ENCODE measurements at regions not wholly inside any gene's neighbourhood (a gene's known extent, or its start where the extent isn't known, plus 50 kb on each side); places are given as distances from the start of the nearest gene placed in this dataset.
A peak's percentile ranks its signal among the peaks of the same experiment; 100 is the strongest.

DNA sequence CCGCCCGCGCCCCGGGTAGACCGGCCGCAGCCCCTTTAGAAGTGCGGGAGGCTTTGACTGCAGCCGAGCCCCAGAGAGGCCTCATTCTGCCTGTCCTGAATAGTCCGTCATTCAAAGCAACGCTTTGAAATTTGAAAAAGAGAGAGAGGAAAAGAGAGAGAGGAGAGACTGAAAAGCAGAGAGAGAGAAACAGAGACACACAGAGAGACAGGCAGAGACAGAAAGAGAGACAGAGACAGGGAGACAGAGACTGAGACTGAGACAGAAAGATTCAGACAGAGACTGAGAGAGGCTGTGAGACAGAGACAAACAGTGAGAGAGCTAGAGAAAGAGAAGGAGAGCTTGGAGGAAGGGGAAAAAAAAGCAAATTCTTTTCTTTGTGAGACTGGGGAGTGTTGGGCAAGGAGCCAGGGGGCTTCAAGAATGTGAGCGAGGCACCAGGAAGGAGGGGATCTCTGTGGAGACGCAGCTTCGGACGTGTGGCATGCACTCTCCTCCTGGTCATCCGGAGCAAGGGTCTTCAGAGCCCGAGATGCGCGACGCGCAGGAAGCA lies 73.1 kb downstream of the MYCN start:
- Mint-ChIP-seq H3K4me1 (ENCODE audit: low read depth, unreplicated experiment) (peaks cover 23% of the 10 kb centered on the region), H3K36me3 (ENCODE audit: unreplicated experiment) (no peaks in the 10 kb centered on the region), H3K27ac (ENCODE audit: unreplicated experiment) (peak overlapping the region; percentile 93), H3K27me3 (ENCODE audit: unreplicated experiment) (peaks cover 3% of the 10 kb centered on the region), H3K4me3 (ENCODE audit: unreplicated experiment) (peak overlapping the region; percentile 41), H3K9me3 (ENCODE audit: unreplicated experiment) (peaks cover 7% of the 10 kb centered on the region)
- no peak for DNase-seq
- TF ChIP-seq CTCF (IDR thresholded peaks at IDR 0.05; ENCODE audit: partially characterized antibody, unreplicated experiment) = no peak

- Mint-ChIP-seq H3K4me3 (ENCODE audit: unreplicated experiment) (peak overlapping the region; percentile 53), H3K36me3 (ENCODE audit: unreplicated experiment) (no peaks in the 10 kb centered on the region), H3K9me3 (ENCODE audit: unreplicated experiment) (peaks cover 7% of the 10 kb centered on the region), H3K4me1 (ENCODE audit: low read depth, unreplicated experiment) (peaks cover 23% of the 10 kb centered on the region), H3K27ac (ENCODE audit: unreplicated experiment) (peak overlapping the region; percentile 88), H3K27me3 (ENCODE audit: unreplicated experiment) (peaks cover 3% of the 10 kb centered on the region)
- TF ChIP-seq CTCF (IDR thresholded peaks at IDR 0.05; ENCODE audit: partially characterized antibody, unreplicated experiment) = no peak
- peak; percentile 69 for DNase-seq
Measured at GRCh38 chr2:16012626-16013358, 72.4 kb downstream of the MYCN start.

DNA sequence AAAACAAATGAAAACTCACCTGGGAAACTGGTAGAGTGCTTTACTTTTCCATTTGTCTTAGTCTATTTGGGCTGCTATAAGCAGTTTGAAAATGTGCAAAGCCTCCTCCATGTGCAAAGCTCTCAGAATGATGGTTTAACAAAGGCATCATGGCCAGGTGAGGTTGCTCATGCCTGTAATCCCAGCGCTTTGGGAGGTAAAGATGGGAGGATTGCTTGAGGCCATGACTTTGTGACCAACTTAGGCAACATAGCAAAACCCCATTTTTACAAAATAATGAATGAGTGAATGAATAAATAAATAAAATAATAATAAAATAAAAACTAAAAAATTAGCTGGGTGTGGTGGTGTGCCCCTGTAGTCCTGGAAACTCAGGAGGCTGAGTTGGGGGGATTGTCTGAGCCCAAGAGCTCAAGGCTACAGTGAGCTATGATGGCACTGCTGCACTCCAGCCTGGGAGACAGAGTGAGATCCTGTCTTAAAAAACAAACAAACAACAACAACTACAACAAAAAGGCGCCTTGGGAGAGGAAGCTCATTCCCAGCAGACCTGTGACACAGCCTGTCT lies 71.8 kb downstream of the MYCN start:
- DNase-seq = no peak
- H3K27ac Mint-ChIP-seq (ENCODE audit: unreplicated experiment) = peak overlapping the region; percentile 60
- TF ChIP-seq CTCF (IDR thresholded peaks at IDR 0.05; ENCODE audit: partially characterized antibody, unreplicated experiment) = no peak
- H3K27me3 Mint-ChIP-seq (ENCODE audit: unreplicated experiment) = peaks cover 3% of the 10 kb centered on the region
- no peak overlapping the region for H3K4me3 Mint-ChIP-seq (ENCODE audit: unreplicated experiment)
- H3K36me3 Mint-ChIP-seq (ENCODE audit: unreplicated experiment) = no peaks in the 10 kb centered on the region
- peaks cover 7% of the 10 kb centered on the region for H3K9me3 Mint-ChIP-seq (ENCODE audit: unreplicated experiment)
- peaks cover 23% of the 10 kb centered on the region for H3K4me1 Mint-ChIP-seq (ENCODE audit: low read depth, unreplicated experiment)

GRCh38 chr2:16011621-16011960 lies 71.2 kb downstream of the MYCN start:
- Mint-ChIP-seq H3K4me1 (ENCODE audit: low read depth, unreplicated experiment) (peaks cover 23% of the 10 kb centered on the region), H3K9me3 (ENCODE audit: unreplicated experiment) (peaks cover 7% of the 10 kb centered on the region), H3K27ac (ENCODE audit: unreplicated experiment) (no peak overlapping the region), H3K27me3 (ENCODE audit: unreplicated experiment) (peaks cover 3% of the 10 kb centered on the region), H3K36me3 (ENCODE audit: unreplicated experiment) (no peaks in the 10 kb centered on the region), H3K4me3 (ENCODE audit: unreplicated experiment) (no peak overlapping the region)
- TF ChIP-seq CTCF (IDR thresholded peaks at IDR 0.05; ENCODE audit: partially characterized antibody, unreplicated experiment) = no peak
- no peak for DNase-seq
